ENCODE measurements at regions not wholly inside any gene's neighbourhood (a gene's known extent, or its start where the extent isn't known, plus 50 kb on each side); places are given as distances from the start of the nearest gene placed in this dataset.
"Not testable (repeated sequence)": the region's sequence is repeated elsewhere in the genome, so short reads cannot be mapped to it uniquely, and the experiment has no call there.

- not testable (repeated sequence) for H3K9me3 Mint-ChIP-seq; H3K27ac Mint-ChIP-seq; DNase-seq (ENCODE audit: low spot score); ATAC-seq; H3K4me3 Mint-ChIP-seq; H3K4me1 Mint-ChIP-seq (ENCODE audit: low read depth in 2 of 2)
- Mint-ChIP-seq H3K36me3 (peaks cover 10% of the 10 kb centered on the region), H3K27me3 (peaks cover 0 to 15% of the 10 kb centered on the region in 2 donors)
Observed at GRCh38 chrX:132302687-132303086, 83.4 kb upstream of the RAP2C start.

GRCh38 chrX:132294776-132295495, 75.7 kb upstream of the RAP2C start:
- no peak for ATAC-seq
- peaks cover 0 to 5% of the 10 kb centered on the region in 2 donors for H3K27me3 Mint-ChIP-seq

GRCh38 chrX:132294192-132294591, 74.9 kb upstream of the RAP2C start:
- Mint-ChIP-seq H3K4me1 (ENCODE audit: low read depth in 2 of 2) (no peaks in the 10 kb centered on the region), H3K27me3 (peaks cover 0 to 3% of the 10 kb centered on the region in 2 donors), H3K27ac (no peak overlapping the region), H3K9me3 (no peaks in the 10 kb centered on the region), H3K4me3 (no peak overlapping the region), H3K36me3 (no peaks in the 10 kb centered on the region)
- ATAC-seq (no peak), DNase-seq (ENCODE audit: low spot score) (no peak)

More at GRCh38 chrX:132294776-132295495, 75.7 kb upstream of the RAP2C start:
- H3K4me3 Mint-ChIP-seq, result no peak overlapping the region
- H3K36me3 Mint-ChIP-seq, result no peaks in the 10 kb centered on the region
- no peaks in the 10 kb centered on the region for H3K4me1 Mint-ChIP-seq (ENCODE audit: low read depth in 2 of 2)
- no peak for DNase-seq (ENCODE audit: low spot score)
- H3K9me3 Mint-ChIP-seq, result no peaks in the 10 kb centered on the region
- H3K27ac Mint-ChIP-seq, result no peak overlapping the region

- H3K4me3 Mint-ChIP-seq, result no peak overlapping the region
- H3K36me3 Mint-ChIP-seq, result no peaks in the 10 kb centered on the region
- peaks cover 0 to 6% of the 10 kb centered on the region in 2 donors for H3K27me3 Mint-ChIP-seq
- no peaks in the 10 kb centered on the region for H3K4me1 Mint-ChIP-seq (ENCODE audit: low read depth in 2 of 2)
- DNase-seq (ENCODE audit: low spot score) (peak; percentile 69), ATAC-seq (peak in 1 of 2 donors; percentile 59)
- no peak overlapping the region for H3K27ac Mint-ChIP-seq
- H3K9me3 Mint-ChIP-seq, result no peaks in the 10 kb centered on the region
Observed at GRCh38 chrX:132292793-132293192, 73.5 kb upstream of the RAP2C start.

- H3K27ac Mint-ChIP-seq, result no peak overlapping the region
- ATAC-seq (no peak), DNase-seq (ENCODE audit: low spot score) (no peak)
- no peaks in the 10 kb centered on the region for H3K4me1 Mint-ChIP-seq (ENCODE audit: low read depth in 2 of 2)
- no peaks in the 10 kb centered on the region for H3K9me3 Mint-ChIP-seq
- H3K36me3 Mint-ChIP-seq, result no peaks in the 10 kb centered on the region
- no peak overlapping the region for H3K4me3 Mint-ChIP-seq
- peaks cover 0 to 14% of the 10 kb centered on the region in 2 donors for H3K27me3 Mint-ChIP-seq
Observed at GRCh38 chrX:132277953-132278614, 58.8 kb upstream of the RAP2C start.

- Mint-ChIP-seq H3K27ac (no peak overlapping the region), H3K4me3 (no peak overlapping the region), H3K27me3 (peaks cover 0 to 20% of the 10 kb centered on the region in 2 donors), H3K36me3 (no peaks in the 10 kb centered on the region), H3K9me3 (no peaks in the 10 kb centered on the region), H3K4me1 (ENCODE audit: low read depth in 2 of 2) (no peaks in the 10 kb centered on the region)
- ATAC-seq (no peak), DNase-seq (ENCODE audit: low spot score) (no peak)
Observed at GRCh38 chrX:132272826-132273225, 53.6 kb upstream of the RAP2C start.

- ATAC-seq (no peak), DNase-seq (ENCODE audit: low spot score) (no peak)
- Mint-ChIP-seq H3K27me3 (peaks cover 0 to 14% of the 10 kb centered on the region in 2 donors), H3K4me1 (ENCODE audit: low read depth in 2 of 2) (no peaks in the 10 kb centered on the region), H3K36me3 (no peaks in the 10 kb centered on the region), H3K9me3 (no peaks in the 10 kb centered on the region), H3K27ac (no peak overlapping the region), H3K4me3 (no peak overlapping the region)
Observed at GRCh38 chrX:132271311-132271778, 52.1 kb upstream of the RAP2C start.

GRCh38 chrX:132270699-132271098, 51.5 kb upstream of the RAP2C start:
- Mint-ChIP-seq H3K4me3 (no peak overlapping the region), H3K27me3 (peaks cover 0 to 10% of the 10 kb centered on the region in 2 donors), H3K27ac (no peak overlapping the region), H3K4me1 (ENCODE audit: low read depth in 2 of 2) (no peaks in the 10 kb centered on the region), H3K36me3 (no peaks in the 10 kb centered on the region), H3K9me3 (no peaks in the 10 kb centered on the region)
- ATAC-seq, result no peak
- no peak for DNase-seq (ENCODE audit: low spot score)

- H3K36me3 Mint-ChIP-seq, result no peaks in the 10 kb centered on the region
- no peak overlapping the region for H3K27ac Mint-ChIP-seq
- ATAC-seq (no peak), DNase-seq (ENCODE audit: low spot score) (no peak)
- H3K9me3 Mint-ChIP-seq, result no peaks in the 10 kb centered on the region
- no peak overlapping the region for H3K4me3 Mint-ChIP-seq
- H3K27me3 Mint-ChIP-seq, result peaks cover 0 to 10% of the 10 kb centered on the region in 2 donors
- H3K4me1 Mint-ChIP-seq (ENCODE audit: low read depth in 2 of 2), result no peaks in the 10 kb centered on the region
Observed at GRCh38 chrX:132270021-132270420, 50.8 kb upstream of the RAP2C start.

Data from natural killer cell treated with Interleukin-12 subunit alpha and Interleukin-12 subunit beta and Interleukin-15 and Interleukin-18, amount 100 ng/mL, for 72 hours (primary cell).